ENCODE measurements at regions not wholly inside any gene's neighbourhood (a gene's known extent, or its start where the extent isn't known, plus 50 kb on each side); places are given as distances from the start of the nearest gene placed in this dataset.

GRCh38 chr3:127090218-127091160 is 102.4 kb upstream of the PRR23E start:
- no peak for DNase-seq

- no peak for DNase-seq
These were observed 101.6 kb upstream of the PRR23E start for GRCh38 chr3:127091376-127091775.

GRCh38 chr3:127092368-127092767 is 100.6 kb upstream of the PRR23E start:
- no peak for DNase-seq

DNA sequence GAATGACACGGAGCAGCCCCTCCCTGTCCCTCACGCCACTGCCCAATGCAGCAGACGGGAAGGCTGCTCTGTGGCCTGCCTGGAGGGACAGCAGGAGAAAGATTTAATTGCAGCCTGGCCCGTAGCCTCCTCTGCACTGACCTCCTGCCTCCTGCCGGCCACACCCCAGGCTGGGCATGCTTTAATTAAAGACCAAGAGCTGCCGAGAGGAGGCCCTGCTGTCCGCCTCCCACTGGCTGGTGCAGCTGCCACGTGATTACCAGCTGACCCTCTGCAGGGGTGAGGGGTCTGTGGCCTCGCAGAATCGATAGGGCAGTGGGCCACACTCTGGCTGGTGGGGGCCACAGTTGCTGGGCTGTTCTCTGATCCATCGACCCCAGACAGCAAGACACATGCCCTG is 100.2 kb upstream of the PRR23E start:
- no peak for DNase-seq

DNA sequence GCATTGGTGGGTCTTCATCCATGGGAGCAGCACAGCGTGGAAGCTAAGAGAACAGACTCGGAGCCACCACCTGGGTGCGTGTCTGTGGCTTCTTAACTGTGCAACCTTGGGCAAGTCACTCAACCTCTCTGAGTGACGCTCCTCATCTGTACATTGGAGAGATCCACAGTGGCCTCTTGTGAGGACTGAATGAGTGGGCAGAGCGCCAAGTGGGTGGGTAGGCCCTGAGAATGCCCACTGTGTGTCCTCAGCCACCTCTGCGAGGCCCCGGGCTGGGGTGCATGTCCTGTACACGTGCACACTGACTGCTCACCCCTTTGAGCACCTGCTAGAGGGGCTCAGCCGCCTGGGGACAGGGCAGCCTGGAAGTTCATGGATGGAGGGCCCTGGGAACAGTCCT is 99.6 kb upstream of the PRR23E start:
- peak; percentile 46 for DNase-seq

GRCh38 chr3:127095774-127096173 is 97.2 kb upstream of the PRR23E start:
- DNase-seq, result no peak

- peak; percentile 31 for DNase-seq
These were observed 96.5 kb upstream of the PRR23E start for GRCh38 chr3:127096256-127097071.

- peak; percentile 51 for DNase-seq
These were observed 95.9 kb upstream of the PRR23E start for GRCh38 chr3:127097072-127097405.

GRCh38 chr3:127097481-127097880 is 95.5 kb upstream of the PRR23E start:
- DNase-seq, result peak; percentile 41

DNA sequence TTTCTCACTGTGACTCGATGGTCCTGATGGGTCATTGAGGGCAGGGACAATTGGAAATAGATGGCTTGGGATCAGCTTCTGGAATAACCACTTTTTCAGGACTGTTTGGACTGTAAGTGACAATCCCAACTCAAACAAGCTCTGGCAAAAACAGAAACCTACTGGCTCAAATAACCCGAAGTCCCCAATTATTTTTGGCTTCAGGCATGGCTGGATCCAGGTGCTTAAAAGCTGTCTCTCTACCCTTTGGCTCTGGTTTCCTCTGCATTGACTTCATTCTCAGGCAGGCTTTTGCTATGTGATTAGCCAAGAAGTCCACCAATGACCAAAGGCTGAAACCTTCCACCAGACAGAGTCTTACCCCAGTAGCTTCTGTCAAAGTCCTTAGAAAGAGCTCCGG is 92.9 kb upstream of the PRR23E start:
- DNase-seq, result no peak

DNA sequence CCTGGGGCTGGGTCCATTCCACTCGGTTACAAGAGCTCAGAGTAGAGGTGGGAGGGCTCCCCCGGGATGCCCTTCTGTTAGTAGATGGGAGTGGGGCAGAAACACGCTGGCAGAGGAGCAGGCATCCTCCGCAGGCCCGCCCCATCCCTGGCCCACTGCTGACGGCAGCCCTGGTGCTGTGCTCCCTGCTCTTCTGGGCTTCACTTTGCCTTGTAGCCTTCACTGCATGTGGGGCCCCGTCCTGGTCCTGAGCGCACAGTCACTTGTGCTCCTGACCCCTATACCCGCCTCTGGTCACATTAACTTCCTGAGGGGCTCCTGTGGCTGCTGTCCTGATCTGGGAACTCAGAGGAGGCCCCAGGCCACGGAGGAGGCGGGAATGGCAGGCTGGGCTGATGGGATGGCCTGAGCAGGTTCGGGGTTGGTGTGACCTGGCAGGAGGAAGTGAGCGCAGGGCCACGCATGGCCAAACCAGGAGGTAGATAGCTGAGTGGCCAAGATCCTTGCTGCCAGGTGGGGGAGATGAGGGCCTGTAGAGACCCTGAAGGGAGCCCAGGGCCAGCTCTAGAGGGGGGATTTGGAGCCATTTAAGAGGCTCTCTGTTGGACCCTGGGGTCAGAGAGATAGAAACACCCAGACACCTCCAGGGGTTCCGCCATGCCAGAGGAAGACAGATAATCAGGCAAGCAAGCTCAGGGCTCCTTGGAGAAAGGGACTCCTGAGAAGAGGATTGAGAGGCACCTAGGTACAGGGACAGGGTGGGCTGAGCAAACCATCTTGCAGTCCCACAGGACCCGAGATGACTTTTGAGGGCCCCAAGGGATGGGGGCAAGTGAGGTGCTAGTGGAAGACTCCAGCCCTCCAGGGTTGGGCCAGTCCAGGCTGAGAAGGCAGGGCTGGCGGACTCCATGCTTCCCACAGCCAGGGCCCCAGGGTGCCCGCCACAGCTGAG is 92.2 kb upstream of the PRR23E start:
- DNase-seq, result peak; percentile 44

- DNase-seq, result no peak
These were observed 91.3 kb upstream of the PRR23E start for GRCh38 chr3:127101411-127102187.

- no peak for DNase-seq
These were observed 90.8 kb upstream of the PRR23E start for GRCh38 chr3:127102188-127102520.

GRCh38 chr3:127102587-127102986 is 90.3 kb upstream of the PRR23E start:
- DNase-seq, result peak; percentile 37

- peak; percentile 32 for DNase-seq
These were observed 89.9 kb upstream of the PRR23E start for GRCh38 chr3:127103080-127103479.

GRCh38 chr3:127104586-127104985 is 88.3 kb upstream of the PRR23E start:
- DNase-seq, result no peak

DNA sequence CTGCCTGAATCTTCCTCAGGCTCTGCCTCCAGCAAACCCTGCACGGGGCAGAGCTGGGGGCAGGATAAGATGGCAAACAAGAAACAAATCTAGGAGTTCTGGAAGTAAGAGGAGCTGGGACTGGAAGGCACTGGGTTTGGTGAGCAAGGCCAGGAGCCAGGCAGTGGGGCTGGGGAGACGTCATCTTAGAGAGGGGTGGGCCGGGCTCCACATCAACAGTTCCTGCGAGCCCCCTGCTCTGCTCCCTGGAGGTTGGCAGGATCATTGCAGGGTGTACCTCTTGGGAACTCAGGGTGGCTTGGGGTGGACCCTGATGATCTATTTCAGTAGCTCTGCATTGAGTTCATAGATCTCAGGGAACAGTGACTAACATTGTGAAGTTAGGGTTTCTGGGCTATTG is 87.3 kb upstream of the PRR23E start:
- DNase-seq, result peak; percentile 47

- DNase-seq, result peak; percentile 27
These were observed 86.9 kb upstream of the PRR23E start for GRCh38 chr3:127106053-127106452.

DNA sequence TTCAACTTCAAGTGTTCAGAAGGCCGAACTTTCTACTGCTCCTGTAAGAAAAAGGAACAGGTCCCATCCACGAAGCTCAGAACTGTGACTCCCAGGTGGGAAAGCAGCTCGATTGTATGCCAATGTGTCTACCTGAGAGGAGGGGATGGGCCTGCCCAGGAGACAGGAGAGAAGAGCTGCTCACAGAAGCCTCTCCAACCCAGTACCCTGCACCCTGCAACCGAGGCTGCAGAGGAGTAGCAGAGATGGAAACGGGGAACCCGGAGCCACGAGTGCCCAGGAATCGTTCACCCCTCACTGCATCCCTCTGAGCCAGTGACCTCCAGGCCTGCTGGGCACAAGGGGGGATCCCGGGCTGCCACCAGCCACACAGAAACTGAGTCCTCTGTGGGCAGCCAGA is 86.5 kb upstream of the PRR23E start:
- DNase-seq, result peak; percentile 31

DNA sequence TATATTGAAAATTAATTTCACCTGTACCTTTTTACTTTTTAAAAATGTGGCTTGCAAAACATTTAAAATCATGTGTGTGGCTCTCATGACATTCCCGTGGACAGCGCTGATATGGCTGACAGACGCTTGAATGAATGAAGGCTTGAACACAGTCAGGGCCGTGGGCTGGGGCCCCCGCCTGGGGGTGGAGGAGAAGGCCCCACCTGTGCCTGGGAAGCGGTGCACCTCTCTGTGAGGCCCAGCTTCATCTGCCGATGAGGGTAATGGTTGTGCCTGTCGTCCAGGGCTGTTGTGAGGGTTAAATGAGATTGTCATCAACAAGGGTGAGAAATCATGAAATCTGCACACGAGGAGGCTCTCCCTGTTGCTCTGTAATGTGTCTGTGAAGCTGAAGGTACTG is 85.9 kb upstream of the PRR23E start:
- peak; percentile 22 for DNase-seq

GRCh38 chr3:127107491-127108375 is 85.2 kb upstream of the PRR23E start:
- DNase-seq, result peak; percentile 14

Measured in islet precursor cell (in vitro differentiated cells).